Stimulated activated CD8-positive, alpha-beta memory T cell treated with anti-CD3 and anti-CD28 coated beads, Interleukin-4, amount 100 ng/mL, for 1 hour (primary cell): ENCODE measurements at regions not wholly inside any gene's neighbourhood (a gene's known extent, or its start where the extent isn't known, plus 50 kb on each side); places are given as distances from the start of the nearest gene placed in this dataset.

ENCODE experiments used
- DNase-seq, 2 donors: peaks; one replicate each; pipeline ENCODE4 v3.0.0-alpha.2; 2020; ENCODE audit warnings: low read depth in 2 of 2, low spot score in 1 of 2

DNA sequence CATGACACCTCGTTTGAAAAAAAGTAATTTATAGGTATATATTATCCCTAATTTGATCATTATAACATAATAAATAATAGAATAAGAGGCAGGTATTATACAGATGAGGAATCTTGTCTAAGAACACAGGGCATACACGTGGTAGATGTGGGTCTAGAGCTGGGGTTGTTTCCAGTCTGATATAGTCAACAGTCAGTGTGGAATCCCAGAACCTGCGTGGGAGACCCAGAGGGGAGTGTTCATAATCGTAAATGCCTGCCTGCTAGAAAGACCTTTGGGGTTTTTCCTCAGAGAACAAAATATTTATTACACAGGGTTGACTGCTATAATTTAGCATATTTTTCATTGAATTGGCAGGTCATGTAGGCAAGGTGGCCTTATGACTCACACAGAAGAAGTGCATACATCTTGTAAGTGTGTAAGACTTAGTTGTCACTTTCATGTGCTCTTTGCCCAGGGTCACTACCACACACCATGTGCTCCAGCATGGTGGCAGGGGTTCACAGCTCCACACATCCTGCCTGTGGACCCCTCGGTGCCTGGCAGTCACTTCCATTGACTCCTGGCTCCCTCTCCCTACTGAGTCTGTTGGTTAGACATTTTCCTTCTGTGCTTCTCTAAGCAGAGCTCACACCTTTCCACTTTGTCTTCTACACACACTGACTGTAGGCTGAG, 94.9 kb upstream of the IKZF1 start:
- no peak for DNase-seq

- no peak for DNase-seq
These were observed 96.0 kb upstream of the IKZF1 start for GRCh38 chr7:50208378-50208982.

DNA sequence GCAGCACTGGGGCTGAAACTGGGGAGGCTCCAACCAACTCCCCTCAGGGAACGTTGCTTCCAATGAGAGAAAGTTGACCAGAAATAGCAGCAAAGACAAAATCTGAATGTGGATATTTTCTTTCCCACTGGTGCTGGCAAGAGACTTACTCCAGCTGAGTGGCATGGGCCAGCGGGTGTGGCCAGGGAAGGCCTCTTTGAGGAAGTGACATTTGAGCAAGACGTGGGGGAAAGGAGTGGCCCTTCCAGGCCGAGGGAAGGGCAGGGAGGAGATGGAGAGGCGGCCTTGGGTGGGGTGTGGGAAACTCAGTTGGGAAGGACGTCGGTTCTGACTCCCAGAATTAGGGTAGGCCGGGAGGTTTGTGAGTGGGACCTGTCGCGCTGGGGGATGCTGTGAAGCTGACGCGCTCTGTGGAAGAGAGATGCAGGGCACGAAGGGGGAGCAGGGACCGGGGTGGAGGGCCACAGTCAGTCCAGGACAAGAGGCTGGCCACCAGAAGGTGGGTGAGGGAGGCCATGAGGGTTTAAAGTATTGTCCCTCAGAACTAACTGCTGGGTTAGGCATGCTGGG, 96.7 kb upstream of the IKZF1 start:
- DNase-seq = no peak

DNA sequence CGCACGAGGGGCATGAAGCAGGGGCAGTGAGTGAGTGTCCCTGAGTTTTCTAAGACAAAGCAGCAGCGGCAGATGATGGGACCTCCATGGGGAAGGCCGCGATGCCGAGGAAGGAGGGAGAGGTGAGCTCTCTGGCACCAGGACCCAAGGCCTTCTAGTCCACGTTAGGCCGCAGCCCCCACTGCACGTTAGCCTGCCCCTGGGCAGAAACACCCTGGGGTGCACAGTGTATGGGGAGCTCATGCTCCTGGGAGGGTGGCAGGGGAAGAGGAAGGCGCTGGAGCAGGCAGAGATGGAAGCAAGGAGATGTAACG, 97.3 kb upstream of the IKZF1 start:
- DNase-seq = no peak

DNA sequence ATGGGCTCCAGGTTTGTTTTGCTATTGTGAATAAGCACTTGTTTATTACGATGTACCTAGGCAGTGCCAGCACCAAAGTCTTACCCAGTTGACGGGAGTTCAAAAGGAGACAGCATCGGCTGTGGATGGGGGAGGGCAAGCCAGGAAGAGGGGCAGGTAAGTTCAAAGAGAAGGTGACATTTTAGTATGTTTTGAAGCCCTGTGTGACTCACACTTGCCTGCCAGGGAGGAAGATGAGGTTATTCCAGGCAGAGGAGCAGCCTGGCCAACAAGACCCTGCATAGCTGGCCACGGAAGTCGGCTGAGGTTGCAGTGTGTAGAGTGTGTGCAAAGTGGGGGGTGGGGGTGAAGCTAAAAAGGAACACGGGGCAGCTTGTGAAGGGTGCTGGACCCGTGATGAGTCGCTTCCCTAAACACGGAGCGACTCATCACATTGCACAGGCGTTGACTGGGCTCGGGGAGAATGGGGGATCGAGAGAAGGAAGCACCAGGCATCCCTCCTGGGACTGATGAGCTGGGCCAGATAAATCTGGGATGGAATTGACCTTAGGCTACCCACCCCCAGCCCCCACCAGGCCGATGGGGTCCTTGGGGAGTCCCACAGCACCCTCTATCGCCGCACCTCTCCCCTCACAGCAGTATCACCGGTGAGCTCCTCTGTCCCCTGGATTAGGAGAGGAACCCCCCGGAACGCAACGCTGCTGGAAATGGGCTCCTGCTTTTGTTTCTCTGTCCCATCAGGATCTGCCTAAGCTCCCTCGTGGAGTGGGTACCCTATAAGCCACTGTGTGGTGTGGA, 97.9 kb upstream of the IKZF1 start:
- DNase-seq = peak; percentile 32 to 52

DNA sequence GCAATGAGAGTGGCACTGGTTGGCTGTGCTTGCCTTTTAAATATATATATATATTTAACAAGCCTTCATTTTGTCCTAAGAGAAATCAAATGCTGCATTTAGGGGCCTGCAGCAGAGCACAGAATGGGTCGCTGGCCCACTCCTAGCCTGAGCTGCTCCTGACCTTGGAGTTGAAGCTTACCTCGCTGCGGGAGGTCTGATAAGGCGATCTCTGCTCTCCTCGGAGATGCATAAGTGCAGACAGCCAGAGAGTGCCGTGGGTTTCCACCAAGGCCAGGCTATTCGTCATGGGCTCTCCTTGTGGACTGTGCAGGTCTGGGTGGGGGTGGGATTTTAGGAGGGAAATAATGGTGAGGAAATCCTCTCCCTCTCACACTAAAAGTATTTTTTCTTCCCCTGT, 99.5 kb upstream of the IKZF1 start:
- DNase-seq = no peak

GRCh38 chr7:50204581-50204980, 99.9 kb upstream of the IKZF1 start:
- no peak for DNase-seq

- DNase-seq = no peak
These were observed 101.0 kb upstream of the IKZF1 start for GRCh38 chr7:50203521-50203920.

DNA sequence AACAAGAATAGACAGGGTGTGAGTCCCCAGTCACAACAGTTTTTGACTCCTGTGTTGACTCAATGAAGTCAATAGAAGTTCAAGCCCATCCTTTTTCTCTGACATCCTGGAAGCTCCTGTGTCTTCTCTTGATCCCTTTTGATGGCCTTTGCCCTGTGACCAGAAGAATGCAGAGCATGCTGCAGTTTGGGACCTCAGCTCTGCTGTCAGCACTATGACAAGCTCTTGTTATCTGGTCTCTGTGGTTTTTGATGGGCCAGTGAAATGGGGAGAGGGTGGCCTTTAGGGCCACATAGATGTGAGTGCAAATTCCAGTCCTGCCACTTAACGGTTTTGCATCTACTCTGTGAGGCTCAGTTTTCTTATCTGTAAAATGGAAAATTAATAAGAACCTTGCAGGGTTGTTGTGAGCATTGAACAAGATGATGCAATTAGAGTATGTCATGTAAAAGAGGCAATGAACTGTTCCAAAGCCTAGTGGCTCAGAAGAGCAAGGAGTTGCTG, 102.4 kb upstream of the IKZF1 start:
- DNase-seq = no peak

- no peak for DNase-seq
These were observed 104.7 kb upstream of the IKZF1 start for GRCh38 chr7:50199824-50200223.

- peak in 1 of 2 donors; percentile 31 for DNase-seq
These were observed 104.5 kb upstream of the ZPBP start for GRCh38 chr7:50197549-50197948.

DNA sequence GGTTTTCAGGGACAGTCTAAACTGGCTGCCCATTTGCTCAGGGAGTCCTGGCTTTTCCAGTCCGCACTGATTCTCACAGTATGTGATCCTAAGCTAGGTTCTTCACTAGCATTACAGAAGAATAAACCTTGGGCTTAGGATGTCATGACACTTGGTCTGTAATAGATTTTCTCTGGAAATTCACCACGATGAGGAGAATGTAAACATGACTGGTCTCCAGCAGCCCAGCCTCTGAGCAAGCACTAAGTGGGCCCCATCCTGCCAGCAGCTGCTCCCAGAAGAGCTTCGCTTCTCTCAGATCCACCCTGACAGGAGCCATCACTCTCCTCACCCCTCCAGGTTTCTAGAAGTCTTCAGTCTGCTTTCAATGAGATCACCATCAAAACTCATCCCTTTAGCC, 103.7 kb upstream of the ZPBP start:
- DNase-seq = no peak

DNA sequence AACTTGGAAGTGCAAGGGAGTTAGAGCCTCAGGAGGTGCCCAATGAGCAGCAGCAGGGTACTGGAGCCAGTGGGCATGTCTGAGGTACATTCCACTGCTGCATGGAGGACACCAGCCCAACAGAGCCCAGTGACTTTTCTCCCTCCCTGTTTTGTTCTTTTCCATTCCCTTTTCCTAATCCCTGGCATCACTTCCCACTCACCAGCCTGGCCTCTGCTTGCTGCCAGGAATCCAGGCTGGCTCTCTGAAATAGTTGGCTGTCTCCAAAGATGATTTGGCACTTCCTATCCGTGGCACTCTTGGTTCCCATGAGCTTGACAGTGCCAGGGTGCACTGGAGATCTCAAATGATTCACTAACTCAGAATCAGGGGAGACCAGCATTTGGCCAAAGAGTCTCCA, 97.7 kb upstream of the ZPBP start:
- DNase-seq = no peak

DNA sequence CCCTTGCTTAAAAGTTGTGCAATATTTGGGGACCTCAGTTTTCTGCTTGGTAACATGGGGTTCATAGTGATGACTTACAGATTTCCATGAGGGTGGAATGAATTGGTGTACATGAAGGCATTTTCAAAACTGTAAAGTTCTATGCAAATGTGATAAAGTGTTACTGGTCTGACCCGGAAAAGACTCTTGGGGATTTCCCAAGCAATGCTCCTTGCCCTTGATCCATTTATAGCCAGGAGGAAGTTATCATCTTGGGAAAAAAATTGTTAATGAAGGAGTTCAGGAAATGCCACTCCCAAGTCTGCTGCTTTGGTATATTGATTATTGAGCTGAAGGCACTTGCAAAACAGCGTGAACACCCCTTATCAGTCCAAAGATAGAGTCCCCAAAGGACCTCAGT, 96.3 kb upstream of the ZPBP start:
- no peak for DNase-seq

GRCh38 chr7:50185951-50186682, 93.1 kb upstream of the ZPBP start:
- no peak for DNase-seq

DNA sequence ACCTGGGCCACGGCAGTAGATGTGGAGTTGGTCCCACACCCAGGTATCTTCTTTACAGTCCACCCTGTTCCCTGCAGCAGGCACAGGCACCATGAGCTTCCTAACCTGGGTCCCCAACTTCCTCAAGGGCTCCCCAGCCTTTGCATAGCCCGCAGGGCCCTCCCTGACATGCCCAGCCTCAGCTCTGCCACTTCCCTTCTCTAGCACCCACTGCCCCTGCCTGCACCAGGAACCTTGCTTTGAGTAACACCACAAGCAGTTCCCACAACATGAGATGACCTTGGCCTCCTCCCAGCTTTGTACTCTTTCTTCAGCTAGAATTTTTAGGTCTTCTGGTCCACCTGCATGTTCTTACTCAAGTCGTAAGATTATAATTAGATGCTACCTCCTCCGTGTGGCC, 92.2 kb upstream of the ZPBP start:
- DNase-seq = no peak

GRCh38 chr7:50184271-50184990, 91.4 kb upstream of the ZPBP start:
- no peak for DNase-seq

- no peak for DNase-seq
These were observed 89.7 kb upstream of the ZPBP start for GRCh38 chr7:50182759-50183158.

DNA sequence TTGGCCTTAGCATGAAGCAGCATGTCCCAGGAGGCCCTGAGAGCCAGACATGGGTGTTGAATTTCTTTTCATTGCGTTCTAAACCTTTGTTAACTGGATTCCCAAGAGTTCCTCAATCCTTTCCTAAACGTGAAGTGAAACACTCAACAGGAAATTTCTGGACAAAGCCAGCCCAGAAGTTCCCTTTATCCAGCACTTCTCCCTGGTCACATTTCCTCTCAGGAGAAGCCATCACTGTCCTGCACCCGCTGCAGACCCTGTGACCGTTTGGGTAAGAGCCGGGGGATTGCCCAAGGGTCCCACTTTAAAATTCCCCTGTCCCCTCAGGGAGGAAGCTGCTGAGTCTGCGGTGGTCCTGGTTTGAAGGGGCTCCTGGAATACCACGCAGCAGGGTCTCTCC, 88.0 kb upstream of the ZPBP start:
- DNase-seq = no peak

DNA sequence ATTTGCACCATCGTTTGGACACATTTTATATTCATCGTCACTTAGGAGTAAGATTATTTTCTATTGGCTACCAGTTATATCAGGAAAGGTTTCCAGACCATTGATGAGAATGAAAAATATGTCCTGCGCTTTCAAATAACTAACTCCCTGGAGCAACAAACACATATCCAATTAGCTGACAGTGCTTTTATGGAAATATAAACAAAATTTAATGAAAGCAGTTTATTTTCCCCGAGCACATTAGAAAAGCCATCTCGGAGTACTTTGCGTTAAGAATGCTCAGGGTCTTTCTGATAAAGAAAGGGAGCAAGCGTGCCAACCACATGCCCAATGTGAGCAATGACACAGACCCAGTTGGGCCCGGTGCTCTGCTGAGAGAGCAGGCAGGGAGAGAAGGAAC, 85.1 kb upstream of the ZPBP start:
- no peak for DNase-seq

DNA sequence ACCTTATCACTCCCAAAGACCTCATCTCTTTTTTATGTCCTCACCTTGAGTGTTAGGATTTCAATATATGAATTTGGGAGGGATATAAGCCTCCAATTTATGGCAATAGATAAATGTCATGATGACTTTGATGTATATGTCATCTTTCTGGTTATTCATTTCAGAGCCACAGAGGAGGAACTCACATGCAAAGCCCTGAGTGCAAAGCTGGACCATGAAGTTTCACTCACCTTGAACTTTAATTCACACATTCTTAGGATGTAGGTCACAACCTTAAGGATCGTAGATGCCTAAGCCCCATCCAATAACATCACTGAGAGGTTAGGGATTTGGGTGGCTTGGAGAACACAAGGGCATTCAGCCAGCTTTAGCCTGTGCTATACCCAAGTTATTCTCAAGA, 81.9 kb upstream of the ZPBP start:
- DNase-seq = no peak
